GM06990 (cell line): ENCODE measurements at regions not wholly inside any gene's neighbourhood (a gene's known extent, or its start where the extent isn't known, plus 50 kb on each side); places are given as distances from the start of the nearest gene placed in this dataset.

Experiments used
- DNase-seq: peaks from one replicate; pipeline ENCODE4 v3.0.0-alpha.2; 2011; ENCODE audit not compliant: insufficient read length; ENCODE audit errors: extremely low read depth
- H3K27me3 ChIP-seq: replicated peaks from 2 replicates; pipeline ENCODE4 v1.6.0; 2011; ENCODE audit warnings: low read length; ENCODE audit not compliant: control insufficient read depth, insufficient read depth
- H3K36me3 ChIP-seq: 2 replicates; pipeline ENCODE4 v1.5.1; 2011; ENCODE audit warnings: low read length; ENCODE audit not compliant: control insufficient read depth, insufficient read depth
- H3K4me3 ChIP-seq: replicated peaks from 2 replicates; pipeline ENCODE4 v1.5.1; 2011; ENCODE audit warnings: low read depth, mild to moderate bottlenecking, control low read depth, low read length
- CTCF ChIP-seq: IDR thresholded peaks from 2 replicates; pipeline ENCODE4 v1.5.1; 2011; ENCODE audit warnings: low read length, control low read depth, mild to moderate bottlenecking, inconsistent platforms; ENCODE audit not compliant: insufficient read depth, poor library complexity, severe bottlenecking

- no peaks in the 10 kb centered on the region for H3K36me3 ChIP-seq
- TF ChIP-seq CTCF, result no peak
Measured at GRCh38 chr5:85249204-85249603, 864.5 kb upstream of the EDIL3 start.

GRCh38 chr5:85263125-85263524, 878.4 kb upstream of the EDIL3 start:
- no peak overlapping the region for H3K4me3 ChIP-seq
- no peak for DNase-seq
- H3K36me3 ChIP-seq, result no peaks in the 10 kb centered on the region
- no peaks in the 10 kb centered on the region for H3K27me3 ChIP-seq
- TF ChIP-seq CTCF, result no peak

More at GRCh38 chr5:85249204-85249603, 864.5 kb upstream of the EDIL3 start:
- no peaks in the 10 kb centered on the region for H3K27me3 ChIP-seq
- no peak overlapping the region for H3K4me3 ChIP-seq
- DNase-seq, result no peak

GRCh38 chr5:85266692-85267091, 882.0 kb upstream of the EDIL3 start:
- no peaks in the 10 kb centered on the region for H3K36me3 ChIP-seq
- H3K4me3 ChIP-seq, result no peak overlapping the region
- no peaks in the 10 kb centered on the region for H3K27me3 ChIP-seq
- no peak for DNase-seq
- TF ChIP-seq CTCF, result no peak

- no peak for TF ChIP-seq CTCF
- H3K27me3 ChIP-seq, result no peaks in the 10 kb centered on the region
- no peaks in the 10 kb centered on the region for H3K36me3 ChIP-seq
- H3K4me3 ChIP-seq, result no peak overlapping the region
- DNase-seq, result no peak
Measured at GRCh38 chr5:85268194-85268593, 883.5 kb upstream of the EDIL3 start.

- TF ChIP-seq CTCF, result no peak
- H3K4me3 ChIP-seq, result no peak overlapping the region
- H3K36me3 ChIP-seq, result no peaks in the 10 kb centered on the region
- no peak for DNase-seq
- no peaks in the 10 kb centered on the region for H3K27me3 ChIP-seq
Measured at GRCh38 chr5:85278193-85278592, 893.5 kb upstream of the EDIL3 start.

GRCh38 chr5:85288914-85289313, 904.2 kb upstream of the EDIL3 start:
- no peak for TF ChIP-seq CTCF
- H3K36me3 ChIP-seq, result no peaks in the 10 kb centered on the region
- no peak for DNase-seq
- H3K27me3 ChIP-seq, result no peaks in the 10 kb centered on the region
- no peak overlapping the region for H3K4me3 ChIP-seq
